ENCODE measurements at regions not wholly inside any gene's neighbourhood (a gene's known extent, or its start where the extent isn't known, plus 50 kb on each side); places are given as distances from the start of the nearest gene placed in this dataset.

- Histone ChIP-seq H3K4me1 (ENCODE audit: control insufficient read depth in 3 of 3, insufficient read depth in 3 of 3, low read length in 3 of 3) (no peaks in the 10 kb centered on the region), H3K4me3 (ENCODE audit: low read length in 3 of 3) (no peak overlapping the region), H3K9me3 (ENCODE audit: control insufficient read depth in 3 of 3, low read length in 3 of 3) (no peaks in the 10 kb centered on the region), H3K27me3 (ENCODE audit: control insufficient read depth in 3 of 3, insufficient read depth in 3 of 3, low read length in 3 of 3) (no peaks in the 10 kb centered on the region), H3K9ac (ENCODE audit: low read depth in 1 of 3, low read length in 3 of 3) (no peak overlapping the region), H3K36me3 (ENCODE audit: control insufficient read depth in 3 of 3, insufficient read depth in 3 of 3, low read length in 3 of 3) (no peaks in the 10 kb centered on the region), H3K27ac (ENCODE audit: low read depth, low read length) (no peak overlapping the region)
Measured at GRCh38 chr10:6912021-6912420, 331.9 kb upstream of the PRKCQ start.

- Histone ChIP-seq H3K27me3 (ENCODE audit: control insufficient read depth in 3 of 3, insufficient read depth in 3 of 3, low read length in 3 of 3) (no peaks in the 10 kb centered on the region), H3K9me3 (ENCODE audit: control insufficient read depth in 3 of 3, low read length in 3 of 3) (no peaks in the 10 kb centered on the region), H3K36me3 (ENCODE audit: control insufficient read depth in 3 of 3, insufficient read depth in 3 of 3, low read length in 3 of 3) (no peaks in the 10 kb centered on the region), H3K9ac (ENCODE audit: low read depth in 1 of 3, low read length in 3 of 3) (no peak overlapping the region), H3K4me3 (ENCODE audit: low read length in 3 of 3) (no peak overlapping the region), H3K4me1 (ENCODE audit: control insufficient read depth in 3 of 3, insufficient read depth in 3 of 3, low read length in 3 of 3) (no peaks in the 10 kb centered on the region), H3K27ac (ENCODE audit: low read depth, low read length) (no peak overlapping the region)
Measured at GRCh38 chr10:6909905-6910560, 330.0 kb upstream of the PRKCQ start.

GRCh38 chr10:6907877-6908530 lies 327.9 kb upstream of the PRKCQ start:
- H3K27me3 ChIP-seq (ENCODE audit: control insufficient read depth in 3 of 3, insufficient read depth in 3 of 3, low read length in 3 of 3) = no peaks in the 10 kb centered on the region
- no peaks in the 10 kb centered on the region for H3K36me3 ChIP-seq (ENCODE audit: control insufficient read depth in 3 of 3, insufficient read depth in 3 of 3, low read length in 3 of 3)
- H3K27ac ChIP-seq (ENCODE audit: low read depth, low read length) = no peak overlapping the region
- no peak overlapping the region for H3K4me3 ChIP-seq (ENCODE audit: low read length in 3 of 3)
- H3K9ac ChIP-seq (ENCODE audit: low read depth in 1 of 3, low read length in 3 of 3) = no peak overlapping the region
- no peaks in the 10 kb centered on the region for H3K4me1 ChIP-seq (ENCODE audit: control insufficient read depth in 3 of 3, insufficient read depth in 3 of 3, low read length in 3 of 3)
- H3K9me3 ChIP-seq (ENCODE audit: control insufficient read depth in 3 of 3, low read length in 3 of 3) = no peaks in the 10 kb centered on the region

- Histone ChIP-seq H3K36me3 (ENCODE audit: control insufficient read depth in 3 of 3, insufficient read depth in 3 of 3, low read length in 3 of 3) (no peaks in the 10 kb centered on the region), H3K4me3 (ENCODE audit: low read length in 3 of 3) (no peak overlapping the region), H3K9me3 (ENCODE audit: control insufficient read depth in 3 of 3, low read length in 3 of 3) (no peaks in the 10 kb centered on the region), H3K4me1 (ENCODE audit: control insufficient read depth in 3 of 3, insufficient read depth in 3 of 3, low read length in 3 of 3) (no peaks in the 10 kb centered on the region), H3K9ac (ENCODE audit: low read depth in 1 of 3, low read length in 3 of 3) (no peak overlapping the region), H3K27ac (ENCODE audit: low read depth, low read length) (no peak overlapping the region), H3K27me3 (ENCODE audit: control insufficient read depth in 3 of 3, insufficient read depth in 3 of 3, low read length in 3 of 3) (peaks cover 0 to 5% (median 0%) of the 10 kb centered on the region in 3 donors)
Measured at GRCh38 chr10:6894405-6894804, 314.3 kb upstream of the PRKCQ start.

DNA sequence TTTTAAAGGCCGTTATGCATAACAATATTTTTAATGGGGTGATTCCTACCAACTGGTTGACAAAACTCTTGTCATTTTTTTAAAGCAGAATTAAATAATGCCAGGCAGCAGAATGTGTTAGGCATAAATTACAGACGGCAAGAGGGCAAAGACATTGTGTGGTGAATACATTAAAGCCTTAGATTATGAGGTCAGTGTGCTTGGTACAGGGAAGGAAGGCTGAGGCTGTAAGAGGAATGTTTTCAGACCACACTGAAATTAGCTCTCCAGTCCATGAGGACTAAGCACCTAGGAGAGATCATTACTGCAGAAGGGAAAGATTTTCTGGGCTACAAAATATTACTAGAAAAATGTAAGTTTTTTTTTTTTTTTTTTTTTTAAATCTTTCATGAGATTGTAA lies 312.8 kb upstream of the PRKCQ start:
- Histone ChIP-seq H3K9ac (ENCODE audit: low read depth in 1 of 3, low read length in 3 of 3) (no peak overlapping the region), H3K36me3 (ENCODE audit: control insufficient read depth in 3 of 3, insufficient read depth in 3 of 3, low read length in 3 of 3) (no peaks in the 10 kb centered on the region), H3K9me3 (ENCODE audit: control insufficient read depth in 3 of 3, low read length in 3 of 3) (no peaks in the 10 kb centered on the region), H3K4me1 (ENCODE audit: control insufficient read depth in 3 of 3, insufficient read depth in 3 of 3, low read length in 3 of 3) (no peaks in the 10 kb centered on the region), H3K4me3 (ENCODE audit: low read length in 3 of 3) (no peak overlapping the region), H3K27ac (ENCODE audit: low read depth, low read length) (no peak overlapping the region), H3K27me3 (ENCODE audit: control insufficient read depth in 3 of 3, insufficient read depth in 3 of 3, low read length in 3 of 3) (peaks cover 0 to 5% (median 0%) of the 10 kb centered on the region in 3 donors)

- Histone ChIP-seq H3K4me1 (ENCODE audit: control insufficient read depth in 3 of 3, insufficient read depth in 3 of 3, low read length in 3 of 3) (no peaks in the 10 kb centered on the region), H3K27me3 (ENCODE audit: control insufficient read depth in 3 of 3, insufficient read depth in 3 of 3, low read length in 3 of 3) (peaks cover 0 to 5% (median 0%) of the 10 kb centered on the region in 3 donors), H3K27ac (ENCODE audit: low read depth, low read length) (no peak overlapping the region), H3K36me3 (ENCODE audit: control insufficient read depth in 3 of 3, insufficient read depth in 3 of 3, low read length in 3 of 3) (no peaks in the 10 kb centered on the region), H3K4me3 (ENCODE audit: low read length in 3 of 3) (no peak overlapping the region), H3K9me3 (ENCODE audit: control insufficient read depth in 3 of 3, low read length in 3 of 3) (no peaks in the 10 kb centered on the region), H3K9ac (ENCODE audit: low read depth in 1 of 3, low read length in 3 of 3) (no peak overlapping the region)
Measured at GRCh38 chr10:6891924-6892323, 311.8 kb upstream of the PRKCQ start.

- H3K27ac ChIP-seq (ENCODE audit: low read depth, low read length) = no peak overlapping the region
- no peaks in the 10 kb centered on the region for H3K4me1 ChIP-seq (ENCODE audit: control insufficient read depth in 3 of 3, insufficient read depth in 3 of 3, low read length in 3 of 3)
- no peak overlapping the region for H3K4me3 ChIP-seq (ENCODE audit: low read length in 3 of 3)
Measured at GRCh38 chr10:6889718-6890117, 309.6 kb upstream of the PRKCQ start.

DNA sequence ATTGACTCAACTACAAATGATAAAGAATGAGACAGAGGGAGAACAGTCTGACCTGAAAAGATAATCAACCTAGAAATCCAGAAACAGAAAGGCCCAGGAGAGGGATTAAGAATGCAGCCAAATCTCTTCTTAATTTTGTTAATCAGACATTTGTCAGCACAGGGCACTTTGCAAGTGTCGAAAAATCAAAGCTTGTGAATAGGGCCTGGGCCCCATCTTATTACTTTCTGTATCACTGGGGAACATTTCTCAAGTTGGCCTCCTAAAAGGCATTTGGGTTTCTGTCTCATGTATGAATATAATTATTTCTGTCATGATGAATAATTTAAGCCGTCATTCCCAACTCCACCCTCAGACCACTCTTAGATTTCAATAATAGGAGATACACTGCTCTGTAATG lies 308.4 kb upstream of the PRKCQ start:
- Histone ChIP-seq H3K9ac (ENCODE audit: low read depth in 1 of 3, low read length in 3 of 3) (no peak overlapping the region), H3K36me3 (ENCODE audit: control insufficient read depth in 3 of 3, insufficient read depth in 3 of 3, low read length in 3 of 3) (no peaks in the 10 kb centered on the region), H3K4me3 (ENCODE audit: low read length in 3 of 3) (no peak overlapping the region), H3K27ac (ENCODE audit: low read depth, low read length) (no peak overlapping the region), H3K27me3 (ENCODE audit: control insufficient read depth in 3 of 3, insufficient read depth in 3 of 3, low read length in 3 of 3) (peaks cover 0 to 3% (median 0%) of the 10 kb centered on the region in 3 donors), H3K9me3 (ENCODE audit: control insufficient read depth in 3 of 3, low read length in 3 of 3) (no peaks in the 10 kb centered on the region), H3K4me1 (ENCODE audit: control insufficient read depth in 3 of 3, insufficient read depth in 3 of 3, low read length in 3 of 3) (no peaks in the 10 kb centered on the region)

More at GRCh38 chr10:6889718-6890117, 309.6 kb upstream of the PRKCQ start:
- Histone ChIP-seq H3K36me3 (ENCODE audit: control insufficient read depth in 3 of 3, insufficient read depth in 3 of 3, low read length in 3 of 3) (no peaks in the 10 kb centered on the region), H3K27me3 (ENCODE audit: control insufficient read depth in 3 of 3, insufficient read depth in 3 of 3, low read length in 3 of 3) (peaks cover 0 to 5% (median 0%) of the 10 kb centered on the region in 3 donors), H3K9me3 (ENCODE audit: control insufficient read depth in 3 of 3, low read length in 3 of 3) (no peaks in the 10 kb centered on the region), H3K9ac (ENCODE audit: low read depth in 1 of 3, low read length in 3 of 3) (no peak overlapping the region)

DNA sequence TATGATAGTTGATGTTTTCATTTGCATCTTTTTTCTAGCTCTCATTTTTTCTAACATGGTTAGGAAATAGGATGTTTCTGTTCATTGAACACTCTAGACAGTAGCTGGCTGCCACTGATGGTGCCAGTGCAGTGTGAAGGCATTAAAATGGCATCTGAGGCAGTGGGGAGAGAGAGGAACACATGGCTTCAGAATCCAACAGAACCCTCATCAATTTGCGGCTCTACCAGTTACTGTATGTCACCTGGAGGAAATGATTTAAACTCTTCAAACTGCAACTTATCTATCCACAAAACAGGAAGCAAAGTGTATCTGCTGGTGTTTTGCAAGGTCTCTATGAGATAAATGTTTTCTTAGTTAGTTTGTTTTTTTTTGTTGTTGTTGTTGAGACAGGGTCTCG lies 305.2 kb upstream of the PRKCQ start:
- no peaks in the 10 kb centered on the region for H3K4me1 ChIP-seq (ENCODE audit: control insufficient read depth in 3 of 3, insufficient read depth in 3 of 3, low read length in 3 of 3)

GRCh38 chr10:6881987-6882386 lies 301.9 kb upstream of the PRKCQ start:
- Histone ChIP-seq H3K27ac (ENCODE audit: low read depth, low read length) (no peak overlapping the region), H3K9me3 (ENCODE audit: control insufficient read depth in 3 of 3, low read length in 3 of 3) (no peaks in the 10 kb centered on the region), H3K27me3 (ENCODE audit: control insufficient read depth in 3 of 3, insufficient read depth in 3 of 3, low read length in 3 of 3) (peaks cover 0 to 4% (median 2%) of the 10 kb centered on the region in 3 donors), H3K9ac (ENCODE audit: low read depth in 1 of 3, low read length in 3 of 3) (no peak overlapping the region), H3K4me3 (ENCODE audit: low read length in 3 of 3) (no peak overlapping the region), H3K36me3 (ENCODE audit: control insufficient read depth in 3 of 3, insufficient read depth in 3 of 3, low read length in 3 of 3) (no peaks in the 10 kb centered on the region), H3K4me1 (ENCODE audit: control insufficient read depth in 3 of 3, insufficient read depth in 3 of 3, low read length in 3 of 3) (peaks cover 9 to 13% (median 11%) of the 10 kb centered on the region in 3 donors)

More for the DNA sequence above, 305.2 kb upstream of the PRKCQ start:
- Histone ChIP-seq H3K27ac (ENCODE audit: low read depth, low read length) (no peak overlapping the region), H3K9ac (ENCODE audit: low read depth in 1 of 3, low read length in 3 of 3) (no peak overlapping the region), H3K27me3 (ENCODE audit: control insufficient read depth in 3 of 3, insufficient read depth in 3 of 3, low read length in 3 of 3) (peaks cover 0 to 2% (median 0%) of the 10 kb centered on the region in 3 donors), H3K9me3 (ENCODE audit: control insufficient read depth in 3 of 3, low read length in 3 of 3) (no peaks in the 10 kb centered on the region), H3K4me3 (ENCODE audit: low read length in 3 of 3) (no peak overlapping the region), H3K36me3 (ENCODE audit: control insufficient read depth in 3 of 3, insufficient read depth in 3 of 3, low read length in 3 of 3) (no peaks in the 10 kb centered on the region)
